HG03558 (cell line): ENCODE measurements at regions not wholly inside any gene's neighbourhood (a gene's known extent, or its start where the extent isn't known, plus 50 kb on each side); places are given as distances from the start of the nearest gene placed in this dataset.

Source experiments
- ATAC-seq: cut with Tn5 transposase; IDR thresholded peaks from one replicate; pipeline ENCODE4 v1.9.1; 2021; ENCODE audit warnings: moderate number of reproducible peaks; ENCODE audit not compliant: unreplicated experiment; ENCODE audit errors: extremely low read depth

DNA sequence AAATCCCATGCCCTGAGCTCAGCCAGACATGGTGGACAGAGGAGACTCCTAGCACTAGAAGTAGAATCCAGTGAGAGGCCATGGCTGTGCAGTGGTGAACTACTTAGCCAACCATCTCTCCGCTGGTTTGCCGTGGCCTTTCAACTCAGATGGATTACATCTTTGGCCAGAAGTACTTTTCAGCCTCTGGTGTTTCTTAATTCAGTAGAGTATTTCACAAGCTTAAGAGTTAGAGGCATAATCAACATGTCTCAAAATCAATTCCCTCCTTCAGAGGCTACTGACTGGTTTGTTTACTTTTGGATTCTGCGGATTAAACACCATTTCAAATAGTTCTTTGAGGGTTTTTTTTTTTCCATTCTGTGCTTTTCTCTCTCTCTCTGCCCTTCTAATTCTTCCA, 91.1 kb upstream of the PGRMC2 start:
- ATAC-seq: no peak

DNA sequence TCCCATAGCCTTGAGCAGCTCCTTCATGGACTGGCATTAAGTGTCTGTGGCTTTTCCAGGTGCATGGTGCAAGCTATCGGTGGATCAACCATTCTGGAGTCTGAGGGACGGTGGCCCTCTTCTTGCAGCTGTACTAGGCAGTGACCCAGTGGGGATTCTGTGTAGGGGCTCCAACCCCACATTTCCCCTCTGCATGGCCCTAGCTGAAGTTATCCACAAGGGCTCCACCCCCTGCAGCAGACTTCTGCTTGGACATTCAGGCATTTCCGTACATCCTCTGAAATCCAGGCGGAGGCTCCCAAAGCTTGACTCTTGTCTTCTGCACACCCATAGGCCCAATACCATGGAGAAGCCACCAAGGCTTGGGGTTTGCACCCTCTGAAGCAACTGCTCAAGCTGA, 89.3 kb upstream of the PGRMC2 start:
- ATAC-seq: no peak

DNA sequence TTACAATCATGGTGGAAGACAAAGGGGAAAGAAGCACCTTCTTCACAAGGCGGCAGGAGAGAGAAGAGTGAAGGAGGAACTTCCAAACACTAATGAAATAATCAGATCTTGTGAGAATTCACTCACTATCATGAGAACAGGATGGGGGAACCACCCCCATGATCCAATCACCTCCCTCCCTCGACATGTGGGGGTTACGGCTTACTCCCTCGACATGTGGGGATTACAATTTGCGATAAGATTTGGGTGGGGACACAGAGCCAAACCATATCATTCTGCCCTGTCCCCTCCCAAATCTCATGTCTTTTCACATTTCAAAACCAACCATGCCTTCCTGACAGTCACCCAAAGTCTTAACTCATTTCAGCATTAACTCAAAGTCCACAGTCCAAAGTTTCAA, 88.7 kb upstream of the PGRMC2 start:
- no peak for ATAC-seq

DNA sequence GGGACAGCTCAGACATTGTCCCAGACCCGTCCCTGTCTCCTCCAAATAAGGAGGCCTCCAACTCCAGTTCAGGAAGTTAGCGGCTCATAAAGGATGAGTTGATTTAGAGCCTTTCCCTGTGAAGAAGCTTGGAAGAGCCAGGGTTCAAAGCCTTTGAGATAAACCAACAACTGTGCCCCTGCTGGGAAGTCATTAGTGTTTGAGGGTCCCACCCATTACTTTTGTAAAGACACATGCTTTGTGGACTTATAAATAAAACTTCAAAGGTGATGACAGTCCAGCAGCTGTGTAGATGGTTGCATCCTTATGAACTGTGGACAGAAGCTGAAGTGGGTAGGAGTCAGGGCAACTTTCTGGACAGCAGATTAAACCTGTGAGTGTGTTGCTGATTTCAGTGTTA, 86.0 kb upstream of the PGRMC2 start:
- no peak for ATAC-seq

DNA sequence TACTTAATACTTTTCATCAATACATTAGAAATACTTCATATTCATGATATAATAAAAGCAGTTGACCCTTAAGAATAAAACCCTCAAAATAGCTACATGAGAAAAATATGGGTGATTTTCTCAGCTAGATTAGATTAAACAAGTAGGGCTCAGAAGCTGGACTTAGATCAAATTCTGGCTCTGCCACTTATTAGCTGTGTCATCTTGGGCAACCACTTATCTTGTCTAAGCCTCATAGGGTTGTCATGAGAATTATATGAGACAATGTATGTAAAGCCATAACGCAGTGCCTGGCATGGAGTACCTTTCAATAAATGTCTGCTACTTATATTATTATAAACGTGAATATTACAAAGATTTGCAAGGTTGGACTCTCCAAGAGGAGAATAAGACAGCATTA, 84.3 kb upstream of the PGRMC2 start:
- ATAC-seq: no peak

DNA sequence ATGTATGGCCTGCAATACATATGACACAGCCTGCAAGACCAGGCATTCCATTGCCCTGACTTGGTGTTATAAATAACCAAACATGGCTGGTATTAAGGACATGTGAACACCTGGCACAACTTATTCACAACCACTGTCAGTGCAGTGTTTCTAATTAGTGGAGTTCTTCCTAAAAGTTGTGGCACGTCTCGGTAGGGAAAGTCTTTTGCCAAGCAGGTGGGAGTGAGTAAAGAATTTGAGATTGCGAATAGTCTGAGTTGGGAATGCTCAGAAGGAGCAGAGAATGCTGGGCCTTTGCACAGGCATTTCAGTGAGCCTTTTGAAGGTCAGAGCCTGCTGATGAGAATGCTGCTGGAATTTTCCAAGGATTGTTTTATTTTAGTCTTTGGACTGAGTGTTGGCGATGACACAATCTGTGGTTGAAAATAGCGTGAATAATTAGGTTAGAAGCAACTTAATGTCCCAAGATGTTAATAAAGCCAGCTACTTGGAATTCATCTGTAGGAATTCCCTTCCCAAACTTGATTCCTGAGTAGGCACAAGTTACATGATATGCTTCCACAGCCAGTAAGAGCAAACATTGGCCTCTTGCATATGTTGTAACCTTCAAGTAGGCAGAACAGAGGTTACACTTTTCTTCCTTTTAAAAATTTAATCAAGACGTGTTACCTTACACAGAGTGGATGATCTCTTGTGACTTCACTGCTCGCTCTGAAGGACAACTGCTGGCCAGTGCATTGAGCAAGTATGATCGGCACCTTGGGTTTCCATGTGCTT, 83.6 kb upstream of the PGRMC2 start:
- ATAC-seq: no peak

DNA sequence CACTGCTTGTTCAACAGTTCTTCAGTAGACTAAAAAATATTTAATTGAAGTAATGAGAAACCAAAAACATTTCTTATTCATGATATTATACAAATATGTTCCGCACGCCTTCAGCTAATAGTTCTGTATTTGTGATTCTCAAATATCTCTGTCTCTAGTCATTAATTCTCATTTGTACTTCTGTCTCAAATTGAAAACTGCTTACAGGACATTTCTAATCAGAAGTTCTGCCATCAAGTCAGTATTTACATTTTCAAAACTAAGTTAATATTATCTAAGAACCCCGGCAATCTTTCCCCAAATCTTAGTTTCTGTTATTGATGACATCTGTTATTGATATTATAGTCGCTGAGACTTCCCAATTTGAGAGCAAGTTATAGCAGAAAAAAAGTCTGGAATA, 78.6 kb upstream of the PGRMC2 start:
- ATAC-seq: no peak

DNA sequence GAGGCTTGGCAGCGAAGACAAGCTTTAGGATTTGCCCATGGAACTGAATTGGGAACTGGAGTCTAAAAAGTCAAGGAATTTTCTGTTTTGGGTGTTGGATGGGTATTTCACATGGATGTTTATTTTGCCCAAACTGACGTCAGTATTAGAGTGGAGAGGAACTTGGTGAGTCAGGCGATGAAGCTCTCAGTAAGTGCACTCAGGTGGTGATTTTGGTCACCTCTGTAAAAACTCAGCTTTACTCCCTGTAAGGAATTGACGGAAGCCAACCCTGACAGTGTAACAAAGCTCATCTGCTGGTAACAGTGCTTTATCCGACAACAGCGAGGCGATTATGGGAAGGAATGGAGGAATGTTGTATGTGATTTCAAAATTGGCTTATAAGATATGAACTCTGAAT, 77.0 kb upstream of the PGRMC2 start:
- no peak for ATAC-seq

DNA sequence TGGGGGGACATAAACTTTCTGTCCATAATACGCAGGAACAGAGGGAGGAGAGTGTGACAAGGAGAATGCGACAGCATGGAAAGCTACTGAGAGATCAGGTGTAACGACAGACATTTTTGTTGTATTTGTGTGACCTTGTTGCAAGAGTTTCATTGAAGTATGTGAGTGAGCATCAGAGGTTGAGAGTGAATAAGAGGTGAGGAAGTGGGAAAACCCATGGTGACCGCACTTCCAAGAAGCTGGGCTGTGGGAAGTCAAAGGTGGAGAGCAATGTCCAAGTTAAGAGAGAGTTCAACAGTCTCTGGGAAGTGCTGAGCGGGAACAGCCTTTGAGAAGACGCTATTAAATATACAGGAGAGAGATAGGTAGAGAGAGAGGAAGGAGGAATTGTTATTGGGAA, 76.4 kb upstream of the PGRMC2 start:
- ATAC-seq: no peak

DNA sequence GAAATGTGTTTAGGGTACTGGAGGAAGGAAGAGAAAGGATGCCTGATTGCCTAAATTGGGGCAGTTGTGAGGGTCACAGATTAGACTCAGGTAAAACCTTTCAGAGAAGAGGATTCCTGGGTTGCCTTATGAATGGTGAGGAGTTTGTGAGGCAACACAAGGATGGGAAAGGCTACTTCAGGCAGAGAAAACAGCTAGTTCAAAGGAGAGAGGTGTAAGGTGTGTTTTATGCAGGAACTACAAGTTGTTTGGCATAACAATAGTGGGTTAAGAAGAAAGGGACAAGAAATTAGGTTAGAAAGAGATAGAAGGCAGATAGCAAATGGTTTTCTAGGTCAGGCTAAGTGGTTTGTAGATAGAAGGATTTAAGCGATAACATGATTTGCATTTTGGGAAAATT, 75.1 kb upstream of the PGRMC2 start:
- ATAC-seq: no peak

DNA sequence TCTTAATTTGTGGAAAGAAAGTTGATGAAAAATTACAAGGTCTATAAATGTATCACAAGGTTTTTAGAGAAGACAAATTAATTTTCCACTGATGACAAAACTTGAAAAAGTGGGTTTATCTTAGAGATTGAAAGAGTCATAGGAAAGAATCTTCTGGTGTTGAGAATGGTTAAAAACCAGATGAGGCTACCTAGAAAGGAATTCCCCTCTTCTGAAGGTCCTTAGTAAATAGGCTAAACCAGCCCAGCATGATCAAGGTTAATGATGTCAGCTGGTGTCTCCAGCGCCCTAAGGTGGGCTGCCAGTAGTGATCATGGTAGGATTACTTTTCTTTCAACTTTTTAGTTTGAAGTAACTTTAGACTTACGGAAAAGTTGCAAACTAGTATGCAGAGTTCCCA, 71.8 kb upstream of the PGRMC2 start:
- no peak for ATAC-seq

DNA sequence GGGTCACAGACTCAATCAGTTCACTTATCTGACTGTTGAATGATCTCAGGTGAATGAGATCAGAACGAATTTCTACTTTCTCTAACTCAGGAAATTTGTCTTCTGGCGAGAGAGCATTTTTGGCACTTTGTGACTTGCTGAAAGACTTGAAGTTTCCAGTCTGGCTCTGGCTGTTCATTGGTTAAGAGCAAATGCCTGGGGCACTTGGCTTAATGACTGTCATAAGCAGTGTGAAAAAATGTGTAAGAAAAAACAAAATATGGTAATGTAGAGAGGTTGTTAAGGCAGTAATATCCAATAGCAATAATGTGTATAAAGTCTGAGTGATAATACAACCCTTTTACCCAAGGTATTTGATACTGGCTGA, 71.3 kb upstream of the PGRMC2 start:
- ATAC-seq: no peak

DNA sequence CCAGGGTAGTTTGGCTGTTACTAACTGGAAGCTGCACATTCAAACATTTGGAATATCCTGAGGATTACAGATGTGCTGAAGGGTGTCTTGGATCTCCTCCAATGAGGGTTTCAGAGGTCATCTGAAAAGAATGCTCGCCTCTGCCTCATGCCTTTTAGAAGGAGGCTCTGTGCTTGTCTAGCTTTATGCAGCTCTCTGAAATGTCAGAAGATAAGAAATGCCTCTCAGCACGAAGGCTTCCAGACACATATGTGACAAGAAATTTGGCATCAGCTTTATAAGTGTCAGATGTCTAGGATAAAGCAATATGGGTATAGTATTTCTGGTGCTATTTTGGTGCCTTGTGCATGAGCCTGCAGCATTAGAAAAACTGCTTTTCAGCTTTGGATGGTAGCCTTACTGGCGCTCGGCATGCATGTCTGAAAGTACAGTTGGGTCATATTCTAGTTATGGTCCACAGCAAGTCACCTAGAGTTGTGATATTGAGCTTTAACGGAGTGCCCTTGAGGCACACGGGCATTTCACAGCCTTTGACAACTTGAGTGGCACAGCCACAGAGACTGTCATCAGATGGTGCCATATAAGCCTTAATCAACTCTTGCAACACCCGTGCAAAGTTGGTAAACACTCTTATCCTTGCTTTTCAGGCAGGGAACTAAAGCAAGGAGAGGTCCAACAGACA, 70.8 kb upstream of the PGRMC2 start:
- no peak for ATAC-seq

DNA sequence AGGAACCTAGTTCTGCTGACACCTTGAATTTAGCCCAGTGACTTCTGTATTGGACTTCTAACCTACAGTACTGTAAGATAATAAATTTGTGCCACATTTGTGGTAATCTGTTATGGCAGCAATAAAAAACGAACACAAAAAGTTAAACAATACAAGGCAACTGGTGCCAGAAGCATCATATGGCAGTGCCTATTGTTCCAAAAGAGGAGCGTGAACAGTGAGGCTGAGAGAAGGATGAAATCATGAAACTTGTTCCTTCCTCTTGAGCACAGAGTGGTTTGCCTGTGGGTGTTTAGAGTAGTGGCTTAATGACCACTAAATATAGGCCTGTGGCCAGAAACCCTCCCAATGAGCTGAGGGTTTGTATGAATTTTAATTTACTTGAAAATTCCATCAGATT, 69.7 kb upstream of the PGRMC2 start:
- no peak for ATAC-seq

DNA sequence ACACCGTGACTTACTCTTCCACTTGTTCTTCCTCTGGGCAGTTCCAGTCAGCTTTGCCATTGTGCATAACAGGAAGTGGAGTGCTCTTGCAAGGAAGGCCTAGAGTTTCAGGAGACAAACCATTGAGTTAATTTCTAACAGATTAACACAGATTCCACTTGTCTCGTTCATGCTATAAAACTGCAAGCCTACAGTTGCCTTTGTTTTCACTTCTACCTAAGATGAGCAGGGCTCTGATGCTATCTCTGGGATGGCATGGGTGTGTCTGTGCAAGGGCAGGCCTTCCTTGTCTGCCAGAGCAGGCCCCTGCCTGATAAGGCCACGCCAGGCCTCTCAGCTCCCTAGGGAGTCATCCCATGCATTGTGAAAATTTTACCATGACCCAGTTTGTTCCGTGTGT, 67.7 kb upstream of the PGRMC2 start:
- peak; percentile 84 for ATAC-seq

DNA sequence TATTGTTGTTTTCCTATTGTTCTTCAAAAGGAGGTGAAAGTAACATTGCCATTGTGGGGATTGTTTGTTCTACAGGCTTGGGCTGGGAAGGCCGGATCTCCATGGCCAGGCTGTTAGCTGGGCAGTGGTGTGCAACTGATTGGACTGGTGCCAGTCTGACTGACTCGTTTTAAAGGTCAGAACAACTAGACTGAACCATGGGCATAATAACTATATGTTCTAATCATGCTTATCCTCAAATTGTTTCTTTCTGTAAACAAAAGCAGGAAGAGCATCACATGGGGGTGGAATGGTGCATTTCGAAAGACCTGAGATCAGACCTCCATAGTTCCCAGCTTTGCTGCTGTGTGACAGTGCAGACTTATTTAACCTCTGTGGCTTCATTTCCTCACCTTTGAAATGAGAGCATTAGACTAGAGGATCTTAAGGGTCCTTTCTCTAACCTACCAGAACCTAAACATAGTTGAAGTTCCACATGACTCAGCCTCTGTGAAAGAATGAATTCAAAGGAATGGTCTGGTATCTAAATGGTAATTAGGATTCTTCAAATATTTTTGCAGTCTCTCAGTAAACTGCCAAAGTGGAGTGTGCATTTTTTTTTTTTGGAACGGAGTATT, 66.7 kb upstream of the PGRMC2 start:
- ATAC-seq: no peak

DNA sequence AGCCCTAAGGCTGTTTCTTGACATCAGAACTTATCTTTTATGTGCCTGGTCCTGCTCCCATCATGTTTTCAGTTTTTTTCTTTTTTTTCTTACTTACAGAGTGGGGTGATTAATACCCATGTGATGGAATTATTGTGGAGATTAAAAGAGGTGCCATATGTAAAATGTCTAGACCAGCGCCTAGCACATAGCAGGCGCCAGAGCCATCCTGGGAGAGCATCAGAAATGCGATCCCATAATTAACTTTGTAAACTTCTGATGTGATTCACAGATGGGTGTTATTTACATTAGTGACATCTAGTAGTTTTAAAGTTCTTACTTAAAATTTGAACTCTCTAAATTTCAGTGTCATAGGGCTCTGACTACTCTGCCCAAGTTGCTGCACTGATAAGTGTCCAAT, 66.2 kb upstream of the PGRMC2 start:
- no peak for ATAC-seq

DNA sequence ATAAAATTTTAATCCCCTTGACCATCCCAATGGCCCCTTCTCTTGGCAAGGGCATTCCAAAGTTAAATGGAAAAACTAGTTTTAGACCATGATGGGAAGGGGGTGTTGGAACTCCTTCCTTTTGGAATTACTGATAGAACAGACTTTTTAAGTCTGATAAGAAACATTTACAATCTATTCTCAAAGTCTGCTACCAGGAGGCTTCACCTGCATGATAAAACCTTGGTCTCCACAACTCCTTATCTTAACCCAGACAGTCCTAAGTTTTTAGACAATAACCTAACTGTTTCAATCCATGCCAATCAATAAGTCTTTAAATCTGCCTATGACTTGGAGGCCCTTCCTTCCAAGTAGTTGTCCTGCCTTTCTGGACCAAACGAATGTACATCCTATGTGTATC, 63.9 kb upstream of the PGRMC2 start:
- no peak for ATAC-seq

DNA sequence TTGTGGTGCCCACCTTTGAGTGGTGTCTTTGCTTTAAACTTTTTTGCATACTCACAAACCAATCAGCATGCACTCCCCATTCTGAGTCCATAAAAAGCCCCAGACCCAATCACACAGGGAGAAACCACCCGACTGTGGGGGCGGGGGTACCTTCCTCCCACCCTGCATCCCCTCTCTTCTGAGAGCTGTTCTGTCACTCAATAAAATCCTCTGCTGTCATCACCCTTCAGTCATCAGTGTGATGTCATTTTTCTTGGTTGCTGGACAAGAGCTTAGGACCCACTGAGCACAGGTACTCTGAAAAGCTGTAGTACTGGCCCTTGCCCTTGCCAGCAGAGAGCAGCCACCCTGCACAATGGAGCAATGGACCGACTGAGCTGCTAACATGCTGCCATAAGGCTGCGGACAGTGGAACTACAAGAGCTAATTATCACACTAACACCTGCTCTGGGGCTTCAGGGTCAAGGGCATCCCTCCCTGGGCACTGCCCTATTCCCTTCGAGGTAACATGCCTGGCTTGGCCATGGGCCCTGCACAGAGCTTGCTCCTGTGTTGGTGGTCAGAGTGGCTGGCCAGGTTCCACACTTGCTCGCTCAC, 62.9 kb upstream of the PGRMC2 start:
- no peak for ATAC-seq

DNA sequence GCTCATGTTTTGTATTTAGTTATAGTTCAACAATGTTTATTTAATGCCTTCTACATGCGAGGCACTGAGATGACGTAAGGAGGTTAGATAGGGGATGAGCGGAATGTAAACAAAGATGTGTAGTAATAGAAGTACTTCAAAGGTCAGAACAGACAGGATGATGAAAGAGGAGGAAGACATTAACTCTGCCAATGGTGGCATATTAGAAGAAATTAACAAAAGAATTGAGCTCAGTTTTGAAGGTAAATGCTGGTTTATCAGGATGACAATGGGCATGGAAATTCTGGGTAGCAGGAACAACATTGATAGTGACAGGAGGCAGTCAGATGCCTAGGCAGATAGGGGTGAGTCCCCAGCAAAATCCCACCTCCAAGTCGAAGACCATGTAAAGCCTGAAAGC, 62.3 kb upstream of the PGRMC2 start:
- ATAC-seq: no peak

DNA sequence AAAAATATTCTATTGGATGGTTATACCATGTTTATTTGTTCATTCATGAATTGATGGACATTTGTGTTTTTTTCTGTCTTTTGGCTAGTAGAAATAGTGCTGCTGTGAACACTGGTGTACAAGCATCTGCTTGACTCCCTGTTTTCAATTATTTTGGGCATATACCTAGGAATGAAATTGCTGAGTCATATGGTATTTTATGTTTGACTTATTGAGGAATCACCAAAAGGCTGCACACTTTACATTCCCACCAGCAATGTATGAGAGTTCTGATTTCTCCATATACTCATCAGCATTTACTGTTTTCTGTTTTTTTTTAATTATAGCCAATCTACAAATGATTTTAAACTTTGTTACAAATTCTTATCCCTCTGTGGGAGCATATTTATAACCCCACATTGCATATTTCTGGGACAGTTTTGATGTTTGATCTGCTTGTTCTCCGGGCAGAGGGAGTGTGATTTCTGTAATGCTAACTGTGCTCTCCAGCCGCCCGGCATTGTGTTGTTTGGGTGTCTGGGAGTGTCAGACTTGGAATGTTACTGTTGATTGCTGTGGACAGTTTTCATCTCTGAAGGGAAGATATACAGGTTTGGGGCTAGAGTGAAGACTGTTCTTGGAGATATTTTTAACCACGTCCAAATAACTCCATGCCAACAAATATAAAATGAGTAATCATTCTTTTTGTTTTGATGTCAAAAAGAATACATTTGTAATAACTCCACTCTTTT, 60.5 kb upstream of the PGRMC2 start:
- no peak for ATAC-seq
